ENCODE measurements at regions not wholly inside any gene's neighbourhood (a gene's known extent, or its start where the extent isn't known, plus 50 kb on each side); places are given as distances from the start of the nearest gene placed in this dataset.

- TF ChIP-seq CTCF (IDR thresholded peaks at IDR 0.05; ENCODE audit: borderline replicate concordance, extremely low read depth, low read length, poor library complexity, severe bottlenecking) (no peak), EZH2 (IDR thresholded peaks at IDR 0.05; ENCODE audit: borderline replicate concordance, low read depth, low read length, severe bottlenecking) (no peak)
- no peaks in the 10 kb centered on the region for H3K36me3 ChIP-seq (ENCODE audit: insufficient read depth, low read length)
- ATAC-seq (ENCODE audit: insufficient read depth, low read depth) = no peak
- no peaks in the 10 kb centered on the region for H3K27me3 ChIP-seq (ENCODE audit: insufficient read depth, low read length, poor library complexity)
- no peak overlapping the region for H2AFZ ChIP-seq (ENCODE audit: low read depth, low read length)
- no peaks in the 10 kb centered on the region for H3K9me3 ChIP-seq (ENCODE audit: insufficient read depth, low read length, severe bottlenecking)
- no peaks in the 10 kb centered on the region for H3K79me2 ChIP-seq (ENCODE audit: insufficient read depth, low read length)
- DNase-seq = no peak
- H3K4me2 ChIP-seq (ENCODE audit: insufficient read depth, low read length) = no peak overlapping the region
- no peak overlapping the region for H3K27ac ChIP-seq (ENCODE audit: low read length)
- no peak overlapping the region for H3K4me3 ChIP-seq (ENCODE audit: low read depth in 1 of 2, low read length in 2 of 2)
- no peak overlapping the region for H3K9ac ChIP-seq (ENCODE audit: low read depth, low read length)
- no peaks in the 10 kb centered on the region for H3K4me1 ChIP-seq (ENCODE audit: insufficient read depth, low read length)
- H4K20me1 ChIP-seq (ENCODE audit: insufficient read depth, low read length) = no peaks in the 10 kb centered on the region
These were observed 540.4 kb upstream of the ARRDC4 start for GRCh38 chr15:97420130-97420529.

GRCh38 chr15:97425596-97425995, 534.9 kb upstream of the ARRDC4 start:
- H4K20me1 ChIP-seq (ENCODE audit: insufficient read depth, low read length) = no peaks in the 10 kb centered on the region
- ATAC-seq (ENCODE audit: insufficient read depth, low read depth) = no peak
- no peak overlapping the region for H3K4me2 ChIP-seq (ENCODE audit: insufficient read depth, low read length)
- H3K9me3 ChIP-seq (ENCODE audit: insufficient read depth, low read length, severe bottlenecking) = no peaks in the 10 kb centered on the region
- no peak overlapping the region for H3K9ac ChIP-seq (ENCODE audit: low read depth, low read length)
- no peak overlapping the region for H3K27ac ChIP-seq (ENCODE audit: low read length)
- DNase-seq = no peak
- H3K27me3 ChIP-seq (ENCODE audit: insufficient read depth, low read length, poor library complexity) = no peaks in the 10 kb centered on the region
- no peaks in the 10 kb centered on the region for H3K36me3 ChIP-seq (ENCODE audit: insufficient read depth, low read length)
- H3K4me1 ChIP-seq (ENCODE audit: insufficient read depth, low read length) = no peaks in the 10 kb centered on the region
- TF ChIP-seq CTCF (IDR thresholded peaks at IDR 0.05; ENCODE audit: borderline replicate concordance, extremely low read depth, low read length, poor library complexity, severe bottlenecking) (no peak), EZH2 (IDR thresholded peaks at IDR 0.05; ENCODE audit: borderline replicate concordance, low read depth, low read length, severe bottlenecking) (no peak)
- no peaks in the 10 kb centered on the region for H3K79me2 ChIP-seq (ENCODE audit: insufficient read depth, low read length)
- no peak overlapping the region for H3K4me3 ChIP-seq (ENCODE audit: low read depth in 1 of 2, low read length in 2 of 2)
- no peak overlapping the region for H2AFZ ChIP-seq (ENCODE audit: low read depth, low read length)

- Histone ChIP-seq H4K20me1 (ENCODE audit: insufficient read depth, low read length) (no peaks in the 10 kb centered on the region), H3K36me3 (ENCODE audit: insufficient read depth, low read length) (no peaks in the 10 kb centered on the region), H3K4me2 (ENCODE audit: insufficient read depth, low read length) (no peak overlapping the region), H3K4me3 (ENCODE audit: low read depth in 1 of 2, low read length in 2 of 2) (no peak overlapping the region), H3K27ac (ENCODE audit: low read length) (no peak overlapping the region), H3K79me2 (ENCODE audit: insufficient read depth, low read length) (no peaks in the 10 kb centered on the region), H2AFZ (ENCODE audit: low read depth, low read length) (no peak overlapping the region), H3K4me1 (ENCODE audit: insufficient read depth, low read length) (no peaks in the 10 kb centered on the region), H3K27me3 (ENCODE audit: insufficient read depth, low read length, poor library complexity) (peaks cover 4% of the 10 kb centered on the region), H3K9ac (ENCODE audit: low read depth, low read length) (no peak overlapping the region), H3K9me3 (ENCODE audit: insufficient read depth, low read length, severe bottlenecking) (no peaks in the 10 kb centered on the region)
- ATAC-seq (ENCODE audit: insufficient read depth, low read depth) (no peak), DNase-seq (no peak)
- TF ChIP-seq CTCF (IDR thresholded peaks at IDR 0.05; ENCODE audit: borderline replicate concordance, extremely low read depth, low read length, poor library complexity, severe bottlenecking) (no peak), EZH2 (IDR thresholded peaks at IDR 0.05; ENCODE audit: borderline replicate concordance, low read depth, low read length, severe bottlenecking) (no peak)
These were observed 517.4 kb upstream of the ARRDC4 start for GRCh38 chr15:97443101-97443500.

GRCh38 chr15:97446138-97446537, 514.4 kb upstream of the ARRDC4 start:
- Histone ChIP-seq H3K4me1 (ENCODE audit: insufficient read depth, low read length) (no peaks in the 10 kb centered on the region), H3K4me2 (ENCODE audit: insufficient read depth, low read length) (no peak overlapping the region), H3K27ac (ENCODE audit: low read length) (no peak overlapping the region), H3K9ac (ENCODE audit: low read depth, low read length) (no peak overlapping the region), H4K20me1 (ENCODE audit: insufficient read depth, low read length) (no peaks in the 10 kb centered on the region), H3K4me3 (ENCODE audit: low read depth in 1 of 2, low read length in 2 of 2) (no peak overlapping the region), H3K27me3 (ENCODE audit: insufficient read depth, low read length, poor library complexity) (peaks cover 4% of the 10 kb centered on the region), H3K36me3 (ENCODE audit: insufficient read depth, low read length) (no peaks in the 10 kb centered on the region), H3K9me3 (ENCODE audit: insufficient read depth, low read length, severe bottlenecking) (no peaks in the 10 kb centered on the region), H2AFZ (ENCODE audit: low read depth, low read length) (no peak overlapping the region), H3K79me2 (ENCODE audit: insufficient read depth, low read length) (no peaks in the 10 kb centered on the region)
- DNase-seq (no peak), ATAC-seq (ENCODE audit: insufficient read depth, low read depth) (no peak)
- TF ChIP-seq CTCF (IDR thresholded peaks at IDR 0.05; ENCODE audit: borderline replicate concordance, extremely low read depth, low read length, poor library complexity, severe bottlenecking) (no peak), EZH2 (IDR thresholded peaks at IDR 0.05; ENCODE audit: borderline replicate concordance, low read depth, low read length, severe bottlenecking) (no peak)
